Endothelial cell of umbilical vein (primary cell): ENCODE measurements at regions not wholly inside any gene's neighbourhood (a gene's known extent, or its start where the extent isn't known, plus 50 kb on each side); places are given as distances from the start of the nearest gene placed in this dataset.

Experiments used
- BruUV-seq: library from RNA; stranded (reverse); fragments of 400-500 nt; replicated peaks from 2 replicates; lab custom pipeline; 2021; lab: Mats Ljungman, UMichigan
- CTCF ChIA-PET: fragments of 300-600, 350-600 bp; sonication (Branson Sonifier 250); formaldehyde crosslinking; loops from one replicate; lab custom pipeline; 2021; ENCODE audit warnings: antibody characterized with exemption, inconsistent platforms; lab: Charles Lee
- POLR2A ChIA-PET: fragments of 300-600, 350-600 bp; sonication (Branson Sonifier 250); formaldehyde crosslinking; loops from one replicate; lab custom pipeline; 2021; ENCODE audit warnings: antibody characterized with exemption, inconsistent platforms; lab: Charles Lee
- DNase-seq: peaks from one replicate; pipeline ENCODE4 v3.0.0-alpha.2; 2011; ENCODE audit warnings: low read depth, low spot score
- FAIRE-seq: peaks from 2 replicates; lab custom pipeline; 2011; peaks lifted over from hg19 to GRCh38; lab: Jason Lieb, UNC
- H2AFZ ChIP-seq: 2 replicates; pipeline ENCODE4 v1.6.0; 2012; ENCODE audit warnings: low read depth, low read length, control low read depth, inconsistent platforms
- H3K27ac ChIP-seq: 2 replicates; pipeline ENCODE4 v1.5.1; 2011; ENCODE audit warnings: low read depth, mild to moderate bottlenecking, control low read depth, low read length, moderate library complexity; ENCODE audit not compliant: insufficient read depth
- H3K27me3 ChIP-seq, 2 experiments: 2 replicates each; pipeline versions ENCODE4 v1.6.0 to v1.6.1; 2011; ENCODE audit warnings: low read length in 2 of 2, mixed read lengths in 1 of 2; ENCODE audit not compliant: control insufficient read depth in 2 of 2, insufficient read depth in 2 of 2
- H3K36me3 ChIP-seq, 2 experiments: 2 replicates in 1 of 2; 3 replicates in 1 of 2; pipeline ENCODE4 v1.5.1; 2011; ENCODE audit warnings: low read length in 2 of 2, mild to moderate bottlenecking in 1 of 2, moderate library complexity in 1 of 2; ENCODE audit not compliant: control insufficient read depth in 2 of 2, insufficient read depth in 2 of 2; ENCODE audit errors: extremely low read depth in 1 of 2
- H3K4me1 ChIP-seq: 3 replicates; pipeline ENCODE4 v1.5.1; 2011; ENCODE audit warnings: mild to moderate bottlenecking, low read length; ENCODE audit not compliant: control insufficient read depth, insufficient read depth; ENCODE audit errors: extremely low read depth
- H3K4me2 ChIP-seq: 2 replicates; pipeline ENCODE4 v1.6.1; 2011; ENCODE audit warnings: low read length, control low read depth, mixed read lengths; ENCODE audit not compliant: insufficient read depth
- H3K4me3 ChIP-seq, 3 experiments: fragments of 200-600 bp in 1 of 3; sonication (generic), shearing (Covaris generic) in 1 of 3; replicated peaks in 1 of 3; 2 replicates each; pipeline ENCODE4 v1.5.1; 2011 to 2016; ENCODE audit warnings: control low read depth in 3 of 3, low read length in 3 of 3, mild to moderate bottlenecking in 2 of 3, inconsistent platforms in 1 of 3, low read depth in 1 of 3, moderate library complexity in 1 of 3; ENCODE audit not compliant: insufficient read depth in 1 of 3
- H3K79me2 ChIP-seq: 2 replicates; pipeline ENCODE4 v1.6.0; 2012; ENCODE audit warnings: low read length, inconsistent platforms; ENCODE audit not compliant: control insufficient read depth, insufficient read depth
- H3K9ac ChIP-seq: replicated peaks from 2 replicates; pipeline ENCODE3; 2011; ENCODE audit warnings: low read length, control low read depth; ENCODE audit not compliant: insufficient read depth; ENCODE audit errors: extremely low read depth
- H3K9me1 ChIP-seq: replicated peaks from 3 replicates; pipeline ENCODE4 v1.6.0; 2011; ENCODE audit warnings: mild to moderate bottlenecking, low read length; ENCODE audit not compliant: control insufficient read depth, insufficient read depth; ENCODE audit errors: extremely low read depth
- H3K9me3 ChIP-seq: replicated peaks from 2 replicates; pipeline ENCODE4 v1.5.1; 2012; ENCODE audit warnings: low read length, inconsistent platforms; ENCODE audit not compliant: control insufficient read depth, insufficient read depth
- H4K20me1 ChIP-seq: replicated peaks from 2 replicates; pipeline ENCODE3; 2011; ENCODE audit warnings: mild to moderate bottlenecking, low read length; ENCODE audit not compliant: control insufficient read depth, insufficient read depth; ENCODE audit errors: extremely low read depth
- CTCF ChIP-seq, 2 donors: IDR thresholded peaks; 1 replicate in 1 of 2; 2 replicates in 1 of 2; pipeline ENCODE4 v1.5.1; 2011; ENCODE audit warnings: low read length in 2 of 2, mild to moderate bottlenecking in 2 of 2, moderate library complexity in 2 of 2, control low read depth in 1 of 2, inconsistent platforms in 1 of 2, low read depth in 1 of 2; ENCODE audit not compliant: insufficient read depth in 1 of 2; ENCODE audit errors: extremely low read depth in 1 of 2
- EZH2 ChIP-seq: IDR thresholded peaks from 2 replicates; pipeline ENCODE4 v1.6.1; 2012; ENCODE audit warnings: borderline replicate concordance, low read depth, mild to moderate bottlenecking, moderate library complexity, low read length, inconsistent platforms; ENCODE audit not compliant: severe bottlenecking
- FOS ChIP-seq: IDR thresholded peaks from 2 replicates; pipeline ENCODE4 v1.6.1; 2011; ENCODE audit warnings: mild to moderate bottlenecking, low read length, moderate library complexity, borderline replicate concordance; ENCODE audit not compliant: insufficient read depth
- GATA2 ChIP-seq: IDR thresholded peaks from 2 replicates; pipeline ENCODE4 v1.7.0; 2011; ENCODE audit warnings: low read depth, mild to moderate bottlenecking, moderate library complexity, mixed read lengths, low read length; ENCODE audit not compliant: insufficient read length, insufficient read depth
- JUN ChIP-seq: IDR thresholded peaks from 2 replicates; pipeline ENCODE4 v1.6.1; 2011; ENCODE audit warnings: borderline replicate concordance, low read depth; ENCODE audit not compliant: insufficient read length, insufficient read depth
- MAX ChIP-seq: IDR thresholded peaks from 2 replicates; pipeline ENCODE4 v1.6.1; 2011; ENCODE audit not compliant: insufficient read depth, insufficient read length
- MYC ChIP-seq: IDR thresholded peaks from one replicate; pipeline ENCODE4 v1.6.1; 2011; ENCODE audit warnings: mild to moderate bottlenecking, low read depth, low read length
- POLR2A ChIP-seq: IDR thresholded peaks from 2 replicates; pipeline ENCODE4 v1.6.1; 2012; ENCODE audit warnings: low read depth, mild to moderate bottlenecking, control low read depth, low read length
- POLR2AphosphoS5 ChIP-seq: IDR thresholded peaks from 2 replicates; pipeline ENCODE4 v1.6.1; 2012; ENCODE audit warnings: low read depth, mild to moderate bottlenecking, control low read depth, low read length, moderate library complexity; ENCODE audit not compliant: insufficient read depth
- dilution Hi-C: fragments of 300-500 bp; cut with MboI; formaldehyde crosslinking; loops from one replicate; pipeline ENCODE4 v1.15.0; 2019; ENCODE audit warnings: low sequenced_read_pairs; ENCODE audit not compliant: extremely low pct_ligation_motif_present
- intact Hi-C: fragments of 100-400 bp; cut with micrococcal nuclease; formaldehyde crosslinking; loops from one replicate; pipeline ENCODE4 v1.10.0; 2022

GRCh38 chr13:74570834-74571233 lies 436.6 kb upstream of the KLF12 start:
- Histone ChIP-seq H3K4me2 (no peak overlapping the region), H3K36me3 (no peaks in the 10 kb centered on the region), H3K4me1 (peaks cover 2% of the 10 kb centered on the region), H3K9me1 (no peaks in the 10 kb centered on the region), H3K4me3 (no peak overlapping the region), H3K27me3 (peaks cover 0 to 2% of the 10 kb centered on the region in 2 experiments), H4K20me1 (no peaks in the 10 kb centered on the region), H3K27ac (no peak overlapping the region), H3K9me3 (no peaks in the 10 kb centered on the region), H3K9ac (no peak overlapping the region), H3K79me2 (no peaks in the 10 kb centered on the region), H2AFZ (no peak overlapping the region)
- CTCF ChIA-PET = interaction anchor here (1.0 kb wide), 1 partner anchor 649 kb away, joined by 4 read pairs; no protein-coding TSS in a partner anchor
- BruUV-seq = no TSS peak
- POLR2A ChIA-PET = no interaction called here
- FAIRE-seq (no peak), DNase-seq (no peak)
- intact Hi-C loops = loop anchor here (10.0 kb wide), 2 partner anchors 736 to 806 kb away; no protein-coding TSS in a partner anchor
- TF ChIP-seq MAX (no peak), MYC (no peak), EZH2 (no peak), FOS (no peak), CTCF (IDR thresholded peaks at IDR 0.05; ENCODE audit: extremely low read depth in 1 of 2, insufficient read depth in 1 of 2, low read depth in 1 of 2, low read length in 2 of 2) (no peak), GATA2 (no peak), JUN (no peak), POLR2AphosphoS5 (no peak), POLR2A (no peak)
- dilution Hi-C loops = no loop called here
